ENCODE measurements at regions not wholly inside any gene's neighbourhood (a gene's known extent, or its start where the extent isn't known, plus 50 kb on each side); places are given as distances from the start of the nearest gene placed in this dataset.

DNA sequence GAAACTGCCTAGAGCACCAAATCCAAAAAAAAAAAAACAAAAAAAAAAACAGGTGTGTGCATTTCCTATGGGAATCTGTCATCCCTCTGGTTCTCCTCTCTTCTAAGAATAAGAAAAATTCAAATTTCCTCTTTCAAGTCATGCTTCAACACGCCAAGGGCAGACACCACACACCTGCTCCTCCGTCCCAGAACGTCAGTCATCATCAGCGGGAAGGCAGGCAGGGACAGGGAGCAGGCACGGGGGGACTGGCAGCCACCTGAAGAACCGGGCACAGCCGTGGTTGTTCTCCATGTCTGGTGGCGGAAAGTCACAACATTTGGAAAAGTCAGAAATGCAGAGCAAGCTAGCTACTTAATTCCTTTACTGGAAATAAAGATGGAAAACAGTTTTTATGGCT, 214.8 kb downstream of the IKZF2 start:
- H3K4me3 ChIP-seq (replicated peaks; ENCODE audit: low read depth, low read length): no peak overlapping the region
- TF ChIP-seq, protein P1, sequence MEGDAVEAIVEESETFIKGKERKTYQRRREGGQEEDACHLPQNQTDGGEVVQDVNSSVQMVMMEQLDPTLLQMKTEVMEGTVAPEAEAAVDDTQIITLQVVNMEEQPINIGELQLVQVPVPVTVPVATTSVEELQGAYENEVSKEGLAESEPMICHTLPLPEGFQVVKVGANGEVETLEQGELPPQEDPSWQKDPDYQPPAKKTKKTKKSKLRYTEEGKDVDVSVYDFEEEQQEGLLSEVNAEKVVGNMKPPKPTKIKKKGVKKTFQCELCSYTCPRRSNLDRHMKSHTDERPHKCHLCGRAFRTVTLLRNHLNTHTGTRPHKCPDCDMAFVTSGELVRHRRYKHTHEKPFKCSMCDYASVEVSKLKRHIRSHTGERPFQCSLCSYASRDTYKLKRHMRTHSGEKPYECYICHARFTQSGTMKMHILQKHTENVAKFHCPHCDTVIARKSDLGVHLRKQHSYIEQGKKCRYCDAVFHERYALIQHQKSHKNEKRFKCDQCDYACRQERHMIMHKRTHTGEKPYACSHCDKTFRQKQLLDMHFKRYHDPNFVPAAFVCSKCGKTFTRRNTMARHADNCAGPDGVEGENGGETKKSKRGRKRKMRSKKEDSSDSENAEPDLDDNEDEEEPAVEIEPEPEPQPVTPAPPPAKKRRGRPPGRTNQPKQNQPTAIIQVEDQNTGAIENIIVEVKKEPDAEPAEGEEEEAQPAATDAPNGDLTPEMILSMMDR (IDR thresholded peaks at IDR 0.05; ENCODE audit: low read length, missing control alignments): no peak
- no peak for DNase-seq (ENCODE audit: low read depth)

GRCh38 chr2:212935752-212936151, 215.7 kb downstream of the IKZF2 start:
- H3K4me3 ChIP-seq (replicated peaks; ENCODE audit: low read depth, low read length): no peak overlapping the region
- no peak for DNase-seq (ENCODE audit: low read depth)
- TF ChIP-seq, protein P1 (IDR thresholded peaks at IDR 0.05; ENCODE audit: low read length, missing control alignments): no peak

DNA sequence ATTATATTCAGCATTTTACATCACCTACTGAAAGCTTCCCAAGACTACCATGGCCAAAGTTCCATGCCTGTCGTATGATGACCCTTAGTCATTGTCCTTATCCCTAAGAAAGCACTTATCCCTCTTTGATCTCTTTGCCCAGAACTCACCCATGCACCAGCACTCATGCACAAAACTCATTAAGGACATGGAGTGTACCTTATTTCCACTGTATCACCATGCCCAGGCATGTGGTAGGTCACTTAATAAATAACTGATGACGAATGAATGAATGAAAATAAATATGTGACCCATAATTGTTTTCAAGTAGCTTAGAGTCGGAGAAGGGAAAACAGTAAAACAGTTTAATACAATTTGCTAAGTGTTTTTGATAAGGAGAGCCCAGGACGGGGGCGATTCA, 220.1 kb downstream of the IKZF2 start:
- TF ChIP-seq, protein P1 (IDR thresholded peaks at IDR 0.05; ENCODE audit: low read length, missing control alignments): no peak
- no peak for DNase-seq (ENCODE audit: low read depth)
- H3K4me3 ChIP-seq (replicated peaks; ENCODE audit: low read depth, low read length): no peak overlapping the region

GRCh38 chr2:212930556-212931260, 220.7 kb downstream of the IKZF2 start:
- no peak overlapping the region for H3K4me3 ChIP-seq (replicated peaks; ENCODE audit: low read depth, low read length)
- TF ChIP-seq, protein P1 (IDR thresholded peaks at IDR 0.05; ENCODE audit: low read length, missing control alignments): no peak
- no peak for DNase-seq (ENCODE audit: low read depth)

DNA sequence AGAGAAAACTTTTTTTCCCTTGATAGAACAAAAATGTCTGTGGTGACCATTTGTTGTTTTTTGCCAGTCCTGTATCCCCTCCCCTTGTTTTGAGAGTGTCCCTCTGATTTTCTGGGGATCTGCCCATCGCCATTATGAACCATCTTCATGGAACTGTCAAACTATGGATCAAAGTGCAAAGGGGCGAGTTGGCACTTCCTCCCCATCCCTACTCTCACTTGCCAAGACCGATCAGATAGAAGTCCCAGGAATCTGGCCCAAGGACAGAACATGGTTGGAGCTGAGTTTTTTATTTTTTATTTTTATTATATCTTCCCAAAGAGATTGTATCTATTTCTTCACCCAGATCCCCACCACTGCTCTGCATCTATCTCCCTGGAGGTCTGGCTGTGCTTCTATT, 221.4 kb downstream of the IKZF2 start:
- H3K4me3 ChIP-seq (replicated peaks; ENCODE audit: low read depth, low read length): no peak overlapping the region
- DNase-seq (ENCODE audit: low read depth): no peak
- TF ChIP-seq, protein P1 (IDR thresholded peaks at IDR 0.05; ENCODE audit: low read length, missing control alignments): no peak

GRCh38 chr2:212929116-212929515, 222.3 kb downstream of the IKZF2 start:
- no peak overlapping the region for H3K4me3 ChIP-seq (replicated peaks; ENCODE audit: low read depth, low read length)
- TF ChIP-seq, protein P1 (IDR thresholded peaks at IDR 0.05; ENCODE audit: low read length, missing control alignments): no peak
- no peak for DNase-seq (ENCODE audit: low read depth)

GRCh38 chr2:212928681-212929080, 222.7 kb downstream of the IKZF2 start:
- peak; percentile 76 for DNase-seq (ENCODE audit: low read depth)
- H3K4me3 ChIP-seq (replicated peaks; ENCODE audit: low read depth, low read length): no peak overlapping the region
- TF ChIP-seq, protein P1 (IDR thresholded peaks at IDR 0.05; ENCODE audit: low read length, missing control alignments): no peak

All from fibroblast of pulmonary artery (primary cell).